HL-60 (cell line): ENCODE measurements at regions not wholly inside any gene's neighbourhood (a gene's known extent, or its start where the extent isn't known, plus 50 kb on each side); places are given as distances from the start of the nearest gene placed in this dataset.

Experiments
- DNase-seq, 2 experiments: peaks; one replicate each; pipeline ENCODE4 v3.0.0-alpha.2; 2010 to 2020; ENCODE audit warnings: low read depth in 1 of 2, low spot score in 1 of 2
- H3K27ac ChIP-seq: fragments of 250-450 bp; sonication (Bioruptor Pico); replicated peaks from 2 replicates; pipeline ENCODE4 v1.5.1; 2020; ENCODE audit warnings: mild to moderate bottlenecking, moderate library complexity
- H3K27me3 ChIP-seq: fragments of 250-450 bp; sonication (Bioruptor Pico); 2 replicates; pipeline ENCODE4 v1.5.1; 2021; ENCODE audit warnings: mild to moderate bottlenecking, moderate library complexity; ENCODE audit not compliant: insufficient read depth, poor library complexity, severe bottlenecking
- H3K4me3 ChIP-seq: replicated peaks from 2 replicates; pipeline ENCODE4 v1.5.1; 2011; ENCODE audit warnings: mild to moderate bottlenecking, control low read depth, low read length; ENCODE audit not compliant: insufficient read depth
- GABPA ChIP-seq: IDR thresholded peaks from 2 replicates; pipeline ENCODE4 v1.6.1; 2012; ENCODE audit warnings: low read depth
- POLR2AphosphoS5 ChIP-seq: IDR thresholded peaks from 2 replicates; pipeline ENCODE4 v1.6.1; 2012; ENCODE audit warnings: low read depth
- SPI1 ChIP-seq: IDR thresholded peaks from 2 replicates; pipeline ENCODE4 v1.6.1; 2012; ENCODE audit warnings: low read depth, mild to moderate bottlenecking, borderline replicate concordance
- TF ChIP-seq, protein P1 (sequence below): IDR thresholded peaks from 2 replicates; pipeline ENCODE4 v1.6.1; 2012; ENCODE audit warnings: low read depth; ENCODE audit not compliant: insufficient replicate concordance
- TF ChIP-seq, protein P2 (sequence below): IDR thresholded peaks from one replicate; pipeline ENCODE4 v1.5.1; 2011; ENCODE audit warnings: low read length, control low read depth, inconsistent platforms; ENCODE audit not compliant: insufficient read depth

DNA sequence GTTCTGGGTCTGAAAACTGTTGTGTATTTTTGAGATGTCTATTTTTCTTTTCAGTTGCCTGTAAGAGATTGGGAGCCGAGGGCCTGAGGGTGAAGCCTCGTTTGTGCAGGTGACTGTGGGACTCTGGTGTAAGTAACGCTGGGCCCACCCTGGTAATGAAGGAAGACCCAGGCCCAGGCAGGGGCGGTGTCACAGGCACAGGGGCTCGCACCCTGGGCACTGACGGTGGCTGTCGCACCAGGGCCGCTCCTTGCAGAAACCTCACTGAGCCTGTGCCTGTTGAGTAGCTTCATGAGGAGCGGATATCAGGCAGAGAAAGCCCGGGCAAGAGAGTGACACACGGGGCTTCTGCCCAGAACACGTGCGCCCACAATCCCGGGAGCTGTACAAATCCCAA, 541.4 kb downstream of the TRIML1 start:
- Histone ChIP-seq H3K27ac (no peak overlapping the region), H3K4me3 (no peak overlapping the region), H3K27me3 (no peaks in the 10 kb centered on the region)
- DNase-seq = no peak
- TF ChIP-seq POLR2AphosphoS5 (no peak), GABPA (no peak), SPI1 (no peak)
- TF ChIP-seq, protein P1, sequence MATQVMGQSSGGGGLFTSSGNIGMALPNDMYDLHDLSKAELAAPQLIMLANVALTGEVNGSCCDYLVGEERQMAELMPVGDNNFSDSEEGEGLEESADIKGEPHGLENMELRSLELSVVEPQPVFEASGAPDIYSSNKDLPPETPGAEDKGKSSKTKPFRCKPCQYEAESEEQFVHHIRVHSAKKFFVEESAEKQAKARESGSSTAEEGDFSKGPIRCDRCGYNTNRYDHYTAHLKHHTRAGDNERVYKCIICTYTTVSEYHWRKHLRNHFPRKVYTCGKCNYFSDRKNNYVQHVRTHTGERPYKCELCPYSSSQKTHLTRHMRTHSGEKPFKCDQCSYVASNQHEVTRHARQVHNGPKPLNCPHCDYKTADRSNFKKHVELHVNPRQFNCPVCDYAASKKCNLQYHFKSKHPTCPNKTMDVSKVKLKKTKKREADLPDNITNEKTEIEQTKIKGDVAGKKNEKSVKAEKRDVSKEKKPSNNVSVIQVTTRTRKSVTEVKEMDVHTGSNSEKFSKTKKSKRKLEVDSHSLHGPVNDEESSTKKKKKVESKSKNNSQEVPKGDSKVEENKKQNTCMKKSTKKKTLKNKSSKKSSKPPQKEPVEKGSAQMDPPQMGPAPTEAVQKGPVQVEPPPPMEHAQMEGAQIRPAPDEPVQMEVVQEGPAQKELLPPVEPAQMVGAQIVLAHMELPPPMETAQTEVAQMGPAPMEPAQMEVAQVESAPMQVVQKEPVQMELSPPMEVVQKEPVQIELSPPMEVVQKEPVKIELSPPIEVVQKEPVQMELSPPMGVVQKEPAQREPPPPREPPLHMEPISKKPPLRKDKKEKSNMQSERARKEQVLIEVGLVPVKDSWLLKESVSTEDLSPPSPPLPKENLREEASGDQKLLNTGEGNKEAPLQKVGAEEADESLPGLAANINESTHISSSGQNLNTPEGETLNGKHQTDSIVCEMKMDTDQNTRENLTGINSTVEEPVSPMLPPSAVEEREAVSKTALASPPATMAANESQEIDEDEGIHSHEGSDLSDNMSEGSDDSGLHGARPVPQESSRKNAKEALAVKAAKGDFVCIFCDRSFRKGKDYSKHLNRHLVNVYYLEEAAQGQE = no peak
- TF ChIP-seq, protein P2, sequence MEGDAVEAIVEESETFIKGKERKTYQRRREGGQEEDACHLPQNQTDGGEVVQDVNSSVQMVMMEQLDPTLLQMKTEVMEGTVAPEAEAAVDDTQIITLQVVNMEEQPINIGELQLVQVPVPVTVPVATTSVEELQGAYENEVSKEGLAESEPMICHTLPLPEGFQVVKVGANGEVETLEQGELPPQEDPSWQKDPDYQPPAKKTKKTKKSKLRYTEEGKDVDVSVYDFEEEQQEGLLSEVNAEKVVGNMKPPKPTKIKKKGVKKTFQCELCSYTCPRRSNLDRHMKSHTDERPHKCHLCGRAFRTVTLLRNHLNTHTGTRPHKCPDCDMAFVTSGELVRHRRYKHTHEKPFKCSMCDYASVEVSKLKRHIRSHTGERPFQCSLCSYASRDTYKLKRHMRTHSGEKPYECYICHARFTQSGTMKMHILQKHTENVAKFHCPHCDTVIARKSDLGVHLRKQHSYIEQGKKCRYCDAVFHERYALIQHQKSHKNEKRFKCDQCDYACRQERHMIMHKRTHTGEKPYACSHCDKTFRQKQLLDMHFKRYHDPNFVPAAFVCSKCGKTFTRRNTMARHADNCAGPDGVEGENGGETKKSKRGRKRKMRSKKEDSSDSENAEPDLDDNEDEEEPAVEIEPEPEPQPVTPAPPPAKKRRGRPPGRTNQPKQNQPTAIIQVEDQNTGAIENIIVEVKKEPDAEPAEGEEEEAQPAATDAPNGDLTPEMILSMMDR = no peak

DNA sequence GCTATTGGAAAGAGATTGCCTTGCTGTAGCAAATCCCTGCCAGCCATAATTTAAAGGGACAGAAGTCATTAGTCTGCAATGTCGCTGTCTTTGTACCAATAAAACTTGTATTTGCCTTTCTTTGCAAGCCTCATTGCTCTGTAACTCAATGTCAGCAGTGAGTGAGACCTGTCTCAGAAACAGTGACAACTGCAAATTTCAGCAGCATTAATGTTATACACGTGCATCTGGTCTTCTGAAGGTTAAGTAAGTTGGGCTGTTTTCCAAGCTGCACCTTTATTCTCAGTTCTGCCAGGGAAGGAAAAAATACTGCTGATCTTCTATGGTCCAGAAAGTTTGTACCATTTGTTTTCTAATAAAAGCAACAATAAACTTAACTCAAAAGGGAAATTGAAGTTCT, 543.1 kb downstream of the TRIML1 start:
- Histone ChIP-seq H3K4me3 (no peak overlapping the region), H3K27me3 (no peaks in the 10 kb centered on the region), H3K27ac (no peak overlapping the region)
- DNase-seq = no peak
- TF ChIP-seq, protein P1 = no peak
- TF ChIP-seq, protein P2 = no peak
- TF ChIP-seq GABPA = no peak
- no peak for TF ChIP-seq POLR2AphosphoS5
- TF ChIP-seq SPI1 = no peak

DNA sequence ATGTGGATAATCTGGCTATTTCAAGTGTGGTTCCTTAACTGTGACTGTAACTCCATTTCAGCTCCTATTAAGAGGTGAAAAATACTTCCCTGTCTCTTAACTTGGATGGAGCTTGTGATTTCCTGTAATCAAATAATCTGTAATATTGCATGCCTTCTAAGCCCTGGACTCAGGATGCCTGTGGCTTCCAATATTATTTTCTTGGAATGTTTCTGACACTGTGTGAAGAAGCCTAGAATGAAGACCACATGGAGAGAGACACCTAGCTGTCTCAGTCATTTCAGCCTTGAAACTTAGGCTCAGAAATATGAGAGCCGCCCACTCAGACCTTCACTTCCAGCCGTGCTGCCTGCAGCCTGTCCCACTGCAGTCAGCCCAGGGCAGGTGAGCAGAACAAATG, 544.3 kb downstream of the TRIML1 start:
- no peak for DNase-seq
- TF ChIP-seq, protein P1 = no peak
- TF ChIP-seq SPI1 = no peak
- TF ChIP-seq GABPA = no peak
- TF ChIP-seq, protein P2 = no peak
- no peak for TF ChIP-seq POLR2AphosphoS5
- H3K4me3 ChIP-seq = no peak overlapping the region
- no peak overlapping the region for H3K27ac ChIP-seq
- H3K27me3 ChIP-seq = no peaks in the 10 kb centered on the region
